ENCODE measurements at regions not wholly inside any gene's neighbourhood (a gene's known extent, or its start where the extent isn't known, plus 50 kb on each side); places are given as distances from the start of the nearest gene placed in this dataset.

GRCh38 chr18:43994381-43994780 is 686.3 kb upstream of the SETBP1 start:
- Histone ChIP-seq H3K4me3 (replicated peaks in 1 of 2; ENCODE audit: low read depth in 1 of 2, low read length in 2 of 2) (no peak overlapping the region), H2AFZ (ENCODE audit: low read depth, low read length, poor library complexity, severe bottlenecking) (no peak overlapping the region), H3K27me3 (ENCODE audit: insufficient read depth, low read length) (no peaks in the 10 kb centered on the region), H3K4me1 (ENCODE audit: control insufficient read depth in 1 of 2, insufficient read depth in 2 of 2, low read length in 2 of 2) (no peaks in the 10 kb centered on the region), H3K9me3 (ENCODE audit: control insufficient read depth in 1 of 2, insufficient read depth in 1 of 2, low read depth in 1 of 2, low read length in 2 of 2) (peaks cover 3 to 24% of the 10 kb centered on the region in 2 experiments; a peak in 2 of 4 replicates), H4K20me1 (ENCODE audit: insufficient read depth) (no peaks in the 10 kb centered on the region), H3K9ac (ENCODE audit: low read length) (no peak overlapping the region), H3K4me2 (ENCODE audit: low read length) (no peak overlapping the region), H3K9me2 (ENCODE audit: insufficient read depth) (no peaks in the 10 kb centered on the region), H3K79me2 (ENCODE audit: insufficient read depth, low read length) (no peaks in the 10 kb centered on the region), H3K36me3 (ENCODE audit: control insufficient read depth in 1 of 2, insufficient read depth in 2 of 2, low read length in 2 of 2) (no peaks in the 10 kb centered on the region), H3K27ac (ENCODE audit: low read depth, low read length) (no peak overlapping the region)
- ChIA-PET POLR2A (no interaction called here), RAD21 (ENCODE audit: low non-redundant PET in 1 of 2, low total read pairs in 2 of 2, uncharacterized antibody in 2 of 2, unreplicated experiment in 2 of 2) (no interaction called here), CTCF (no interaction called here)
- ATAC-seq, result no peak
- TF ChIP-seq CBX3 (IDR thresholded peaks at IDR 0.05; ENCODE audit: low read depth) (no peak), REST (IDR thresholded peaks at IDR 0.05; ENCODE audit: low read depth) (no peak), EGR1 (IDR thresholded peaks at IDR 0.05; ENCODE audit: low read depth) (no peak), SRF (IDR thresholded peaks at IDR 0.05; ENCODE audit: low read depth) (no peak), FOSL1 (IDR thresholded peaks at IDR 0.05; ENCODE audit: low read depth) (no peak), RAD21 (IDR thresholded peaks at IDR 0.05; ENCODE audit: low read depth) (no peak), ZFX (IDR thresholded peaks at IDR 0.05) (no peak), EZH2 (IDR thresholded peaks at IDR 0.05) (no peak), CTCF (IDR thresholded peaks at IDR 0.05 in 2 of 3, conservative IDR thresholded peaks at IDR 0.05 in 1 of 3; ENCODE audit: borderline replicate concordance in 1 of 3, insufficient read depth in 1 of 3, low read depth in 2 of 3, low read length in 2 of 3) (no peak), MAX (IDR thresholded peaks at IDR 0.05) (no peak)
- DNase-seq (ENCODE audit: low read depth, low spot score), result no peak
- intact Hi-C loops (cut with micrococcal nuclease), result no loop called here
- BruUV-seq (replicated peaks), result no TSS peak

All from HCT116 (cell line).